GM12878 (cell line): ENCODE measurements at regions not wholly inside any gene's neighbourhood (a gene's known extent, or its start where the extent isn't known, plus 50 kb on each side); places are given as distances from the start of the nearest gene placed in this dataset.

Source experiments
- ATAC-seq: fragments of 200-7000 bp; cut with Tn5 transposase; 3 replicates; pipeline ENCODE4 v1.9.1; 2020; ENCODE audit warnings: mild to moderate bottlenecking, moderate library complexity
- BruUV-seq: library from RNA; stranded (reverse); fragments of 400-500 nt; replicated peaks from 2 replicates; lab custom pipeline; 2021; lab: Mats Ljungman, UMichigan
- CTCF ChIA-PET: fragments of 300-600 bp; sonication (Branson Sonifier 250); formaldehyde crosslinking; extraction: SDS; loops from one replicate; lab custom pipeline; 2021; ENCODE audit warnings: inconsistent platforms; lab: Yijun Ruan, JAX
- POLR2A ChIA-PET: fragments of 350-600 bp; formaldehyde crosslinking; extraction: SDS; loops from one replicate; lab custom pipeline; 2021; ENCODE audit warnings: inconsistent platforms; lab: Charles Lee
- RAD21 ChIA-PET: fragments of 300-600 bp; sonication (Branson Sonifier 250); formaldehyde crosslinking; loops from one replicate; lab custom pipeline; 2023; ENCODE audit warnings: antibody characterized with exemption; ENCODE audit not compliant: unreplicated experiment; lab: Charles Lee
- SMC1A ChIA-PET: fragments of 300-600 bp; sonication (Branson Sonifier 250); formaldehyde crosslinking; loops from one replicate; lab custom pipeline; 2023; ENCODE audit not compliant: unreplicated experiment, uncharacterized antibody; lab: Charles Lee
- DNase-seq: peaks from one replicate; pipeline ENCODE4 v3.0.0-alpha.2; 2011; ENCODE audit warnings: low read depth, low spot score
- FAIRE-seq: peaks from 3 replicates; lab custom pipeline; 2011; peaks lifted over from hg19 to GRCh38; lab: Jason Lieb, UNC
- H2AFZ ChIP-seq: 2 replicates; pipeline ENCODE4 v1.6.0; 2011; ENCODE audit warnings: low read depth, low read length, control low read depth; ENCODE audit not compliant: control insufficient read depth
- H3K27ac ChIP-seq: 2 replicates; pipeline ENCODE4 v1.5.1; 2011; ENCODE audit warnings: control low read depth; ENCODE audit not compliant: control insufficient read depth, insufficient read depth
- H3K27me3 ChIP-seq, 2 experiments: replicated peaks in 1 of 2; 2 replicates each; pipeline versions ENCODE4 v1.6.0 to v1.6.1; 2011; ENCODE audit warnings: low read length in 1 of 2; ENCODE audit not compliant: control insufficient read depth in 2 of 2, insufficient read depth in 2 of 2
- H3K36me3 ChIP-seq, 2 experiments: 2 replicates each; pipeline ENCODE4 v1.5.1; 2011; ENCODE audit warnings: low read length in 1 of 2; ENCODE audit not compliant: control insufficient read depth in 2 of 2, insufficient read depth in 2 of 2
- H3K4me1 ChIP-seq: 2 replicates; pipeline ENCODE4 v1.6.1; 2011; ENCODE audit warnings: mild to moderate bottlenecking, low read length, moderate library complexity, mixed read lengths; ENCODE audit not compliant: control insufficient read depth, insufficient read depth
- H3K4me2 ChIP-seq: 2 replicates; pipeline ENCODE4 v1.6.0; 2011; ENCODE audit warnings: control low read depth; ENCODE audit not compliant: control insufficient read depth, insufficient read depth
- H3K4me3 ChIP-seq: fragments of 200-600 bp; sonication (generic); 2 replicates; pipeline ENCODE4 v1.5.1; 2016
- H3K79me2 ChIP-seq: 2 replicates; pipeline ENCODE4 v1.6.0; 2011; ENCODE audit warnings: low read length; ENCODE audit not compliant: control insufficient read depth, insufficient read depth
- H3K9ac ChIP-seq: 2 replicates; pipeline ENCODE4 v1.8.0; 2011; ENCODE audit warnings: low read length, control low read depth, mixed read lengths; ENCODE audit not compliant: control insufficient read depth, insufficient read depth
- H3K9me3 ChIP-seq: replicated peaks from 3 replicates; pipeline ENCODE4 v1.5.1; 2011; ENCODE audit warnings: mild to moderate bottlenecking, low read length; ENCODE audit not compliant: control insufficient read depth, insufficient read depth
- H4K20me1 ChIP-seq: 2 replicates; pipeline ENCODE4 v1.6.0; 2011; ENCODE audit not compliant: control insufficient read depth, insufficient read depth
- BHLHE40 ChIP-seq, 2 experiments: fragments of 450-650 bp in 1 of 2; IDR thresholded peaks; 2 replicates each; pipeline ENCODE4 v1.6.1; 2011 to 2017; ENCODE audit warnings: low read depth in 2 of 2, borderline replicate concordance in 1 of 2, improper control_type of control experiment in 1 of 2, low read length in 1 of 2, mild to moderate bottlenecking in 1 of 2
- BRCA1 ChIP-seq: IDR thresholded peaks from 2 replicates; pipeline ENCODE4 v1.6.1; 2011; ENCODE audit warnings: low read depth, low read length, improper control_type of control experiment
- CHD2 ChIP-seq: IDR thresholded peaks from 2 replicates; pipeline ENCODE4 v1.6.1; 2011; ENCODE audit warnings: low read depth, low read length, improper control_type of control experiment, borderline replicate concordance
- CREB1 ChIP-seq: IDR thresholded peaks from 2 replicates; pipeline ENCODE4 v1.6.1; 2012; ENCODE audit warnings: low read depth, mild to moderate bottlenecking, inconsistent platforms
- EED ChIP-seq: sonication (generic); IDR thresholded peaks from 2 replicates; pipeline ENCODE4 v1.6.1; 2016; ENCODE audit warnings: antibody characterized with exemption, low read depth
- HDAC2 ChIP-seq: fragments of 200-600 bp; sonication (generic); IDR thresholded peaks from 2 replicates; pipeline ENCODE4 v1.6.1; 2017
- IKZF1 ChIP-seq: fragments of 450-650 bp; conservative IDR thresholded peaks from 2 replicates; pipeline ENCODE4 v1.6.1; 2017; ENCODE audit warnings: antibody characterized with exemption, mild to moderate bottlenecking
- NFIC ChIP-seq: IDR thresholded peaks from 2 replicates; pipeline ENCODE4 v1.6.1; 2012; ENCODE audit warnings: low read depth, mild to moderate bottlenecking, inconsistent platforms, low read length, moderate library complexity
- NKRF ChIP-seq: fragments of 450-650 bp; conservative IDR thresholded peaks from 2 replicates; pipeline ENCODE4 v1.6.1; 2017; ENCODE audit warnings: mild to moderate bottlenecking, moderate library complexity
- PRDM15 ChIP-seq: fragments of 450-650 bp; formaldehyde crosslinking; IDR thresholded peaks from 2 replicates; pipeline ENCODE4 v1.4.0; 2020; ENCODE audit warnings: mild to moderate bottlenecking, moderate library complexity
- RCOR1 ChIP-seq: conservative IDR thresholded peaks from 2 replicates; pipeline ENCODE4 v1.6.1; 2012; ENCODE audit warnings: low read depth, low read length, improper control_type of control experiment
- RUNX3 ChIP-seq: IDR thresholded peaks from 2 replicates; pipeline ENCODE4 v1.6.1; 2012; ENCODE audit warnings: low read length, inconsistent platforms
- STAT1 ChIP-seq: fragments of 450-650 bp; conservative IDR thresholded peaks from 2 replicates; pipeline ENCODE4 v1.6.1; 2014; ENCODE audit warnings: antibody characterized with exemption, mild to moderate bottlenecking
- ZBTB40 ChIP-seq: fragments of 450-650 bp; IDR thresholded peaks from 2 replicates; pipeline ENCODE4 v1.6.1; 2016; ENCODE audit warnings: mild to moderate bottlenecking, moderate library complexity, borderline replicate concordance
- ZNF207 ChIP-seq: fragments of 450-650 bp; IDR thresholded peaks from 2 replicates; pipeline ENCODE4 v1.6.1; 2014; ENCODE audit warnings: antibody characterized with exemption, mild to moderate bottlenecking, borderline replicate concordance
- WGBS: methylation state at CpG from one replicate; pipeline ENCODE4 v1.1.6; 2016; ENCODE audit warnings: low lambda C conversion rate; ENCODE audit not compliant: insufficient replicate concordance, insufficient coverage; ENCODE audit errors: missing lambda C conversion rate; 5-methylcytosine and 5-hydroxymethylcytosine counted together
- in situ Hi-C: fragments of 300-500 bp; cut with MboI; formaldehyde crosslinking; loops from 9 replicates; pipeline ENCODE4 v1.14.3; 2018; ENCODE audit warnings: mixed read lengths
- intact Hi-C: fragments of 100-400 bp; cut with micrococcal nuclease; formaldehyde crosslinking; loops from one replicate; pipeline ENCODE4 v1.14.2; 2022; ENCODE audit not compliant: unreplicated experiment

- 18% methylated on average over 3 of the region's 3 CpGs for WGBS
- CTCF ChIA-PET: no interaction called here
Observed at GRCh38 chr22:27413702-27414101, 387.9 kb downstream of the MN1 start.

More at GRCh38 chr22:27413702-27414101, 387.9 kb downstream of the MN1 start:
- Histone ChIP-seq H4K20me1 (no peaks in the 10 kb centered on the region), H3K4me3 (no peak overlapping the region), H3K36me3 (no peaks in the 10 kb centered on the region), H3K9me3 (no peaks in the 10 kb centered on the region), H2AFZ (no peak overlapping the region), H3K4me2 (no peak overlapping the region), H3K27ac (no peak overlapping the region), H3K79me2 (no peaks in the 10 kb centered on the region), H3K4me1 (no peaks in the 10 kb centered on the region), H3K9ac (no peak overlapping the region), H3K27me3 (no peaks in the 10 kb centered on the region)
- RAD21 ChIA-PET: no interaction called here
- ATAC-seq (no peak), FAIRE-seq (no peak), DNase-seq (no peak)
- POLR2A ChIA-PET: no interaction called here
- in situ Hi-C loops (no loop called here), intact Hi-C loops (no loop called here)
- BruUV-seq: no TSS peak
- SMC1A ChIA-PET: interaction anchor here (0.7 kb wide), 1 partner anchor 715 kb away, joined by 4 read pairs; no protein-coding TSS in a partner anchor
- no peak for TF ChIP-seq CREB1
- TF ChIP-seq PRDM15 (CRISPR knock-in tag): no peak
- TF ChIP-seq IKZF1: no peak
- no peak for TF ChIP-seq HDAC2
- TF ChIP-seq BRCA1: no peak
- TF ChIP-seq NFIC: no peak
- TF ChIP-seq ZBTB40: no peak
- no peak for TF ChIP-seq RUNX3
- no peak for TF ChIP-seq ZNF207
- no peak for TF ChIP-seq CHD2
- TF ChIP-seq STAT1: no peak
- TF ChIP-seq NKRF: no peak
- no peak for TF ChIP-seq BHLHE40 (IDR thresholded peaks at IDR 0.05; ENCODE audit: borderline replicate concordance in 1 of 2, low read depth in 2 of 2, low read length in 1 of 2)
- no peak for TF ChIP-seq RCOR1
- TF ChIP-seq EED: no peak
